Calu3 (cell line): ENCODE measurements at regions not wholly inside any gene's neighbourhood (a gene's known extent, or its start where the extent isn't known, plus 50 kb on each side); places are given as distances from the start of the nearest gene placed in this dataset.

Source experiments
- BruUV-seq: library from RNA; stranded (reverse); fragments of 400-500 nt; replicated peaks from 2 replicates; lab custom pipeline; 2021; lab: Mats Ljungman, UMichigan
- CTCF ChIA-PET: fragments of 300-600 bp; sonication (Branson Sonifier 250); formaldehyde crosslinking; loops from one replicate; lab custom pipeline; 2022; ENCODE audit warnings: antibody characterized with exemption; lab: Charles Lee
- DNase-seq: peaks from one replicate; pipeline ENCODE4 v3.0.0; 2022
- H3K27ac Mint-ChIP-seq: one replicate; pipeline ENCODE4 v1.8.0; 2022; ENCODE audit warnings: mixed read lengths; ENCODE audit not compliant: unreplicated experiment
- H3K27me3 Mint-ChIP-seq: one replicate; pipeline ENCODE4 v1.8.0; 2022; ENCODE audit warnings: mixed read lengths; ENCODE audit not compliant: unreplicated experiment
- H3K36me3 Mint-ChIP-seq: one replicate; pipeline ENCODE4 v1.8.0; 2022; ENCODE audit warnings: mild to moderate bottlenecking, moderate library complexity, mixed read lengths; ENCODE audit not compliant: insufficient read depth, unreplicated experiment
- H3K4me1 Mint-ChIP-seq: one replicate; pipeline ENCODE4 v1.8.0; 2022; ENCODE audit warnings: mild to moderate bottlenecking, low read depth, mixed read lengths; ENCODE audit not compliant: unreplicated experiment
- H3K4me3 Mint-ChIP-seq: one replicate; pipeline ENCODE4 v1.8.0; 2022; ENCODE audit warnings: mild to moderate bottlenecking, low read depth, moderate library complexity, mixed read lengths; ENCODE audit not compliant: unreplicated experiment
- H3K9me3 Mint-ChIP-seq: one replicate; pipeline ENCODE4 v1.8.0; 2022; ENCODE audit warnings: low read depth, mixed read lengths; ENCODE audit not compliant: unreplicated experiment
- intact Hi-C: fragments of 100-400 bp; cut with micrococcal nuclease; formaldehyde crosslinking; loops from one replicate; pipeline ENCODE4 v1.10.0; 2022; ENCODE audit not compliant: unreplicated experiment
- TF ChIP-seq, protein P1 (sequence below): fragments of 200-600 bp; IDR thresholded peaks from one replicate; pipeline ENCODE4 v1.8.0; 2022; ENCODE audit warnings: antibody characterized with exemption; ENCODE audit not compliant: unreplicated experiment

- Mint-ChIP-seq H3K27ac (no peak overlapping the region), H3K27me3 (no peaks in the 10 kb centered on the region), H3K4me3 (no peak overlapping the region), H3K9me3 (no peaks in the 10 kb centered on the region), H3K4me1 (peaks cover 25% of the 10 kb centered on the region), H3K36me3 (no peaks in the 10 kb centered on the region)
- intact Hi-C loops = no loop called here
- no TSS peak for BruUV-seq
- TF ChIP-seq, protein P1, sequence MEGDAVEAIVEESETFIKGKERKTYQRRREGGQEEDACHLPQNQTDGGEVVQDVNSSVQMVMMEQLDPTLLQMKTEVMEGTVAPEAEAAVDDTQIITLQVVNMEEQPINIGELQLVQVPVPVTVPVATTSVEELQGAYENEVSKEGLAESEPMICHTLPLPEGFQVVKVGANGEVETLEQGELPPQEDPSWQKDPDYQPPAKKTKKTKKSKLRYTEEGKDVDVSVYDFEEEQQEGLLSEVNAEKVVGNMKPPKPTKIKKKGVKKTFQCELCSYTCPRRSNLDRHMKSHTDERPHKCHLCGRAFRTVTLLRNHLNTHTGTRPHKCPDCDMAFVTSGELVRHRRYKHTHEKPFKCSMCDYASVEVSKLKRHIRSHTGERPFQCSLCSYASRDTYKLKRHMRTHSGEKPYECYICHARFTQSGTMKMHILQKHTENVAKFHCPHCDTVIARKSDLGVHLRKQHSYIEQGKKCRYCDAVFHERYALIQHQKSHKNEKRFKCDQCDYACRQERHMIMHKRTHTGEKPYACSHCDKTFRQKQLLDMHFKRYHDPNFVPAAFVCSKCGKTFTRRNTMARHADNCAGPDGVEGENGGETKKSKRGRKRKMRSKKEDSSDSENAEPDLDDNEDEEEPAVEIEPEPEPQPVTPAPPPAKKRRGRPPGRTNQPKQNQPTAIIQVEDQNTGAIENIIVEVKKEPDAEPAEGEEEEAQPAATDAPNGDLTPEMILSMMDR = no peak
- DNase-seq = no peak
- CTCF ChIA-PET = no interaction called here
Observed at GRCh38 chr5:1934056-1934394, 51.3 kb upstream of the IRX4 start.

GRCh38 chr5:1933364-1934055 lies 50.8 kb upstream of the IRX4 start:
- Mint-ChIP-seq H3K4me1 (peaks cover 25% of the 10 kb centered on the region), H3K27ac (no peak overlapping the region), H3K36me3 (no peaks in the 10 kb centered on the region), H3K9me3 (no peaks in the 10 kb centered on the region), H3K27me3 (no peaks in the 10 kb centered on the region), H3K4me3 (no peak overlapping the region)
- TF ChIP-seq, protein P1 = no peak
- no peak for DNase-seq
- no TSS peak for BruUV-seq
- intact Hi-C loops = no loop called here
- CTCF ChIA-PET = no interaction called here
